WERI-Rb-1 (cell line): ENCODE measurements at regions not wholly inside any gene's neighbourhood (a gene's known extent, or its start where the extent isn't known, plus 50 kb on each side); places are given as distances from the start of the nearest gene placed in this dataset.

Source experiments
- DNase-seq: peaks from one replicate; pipeline ENCODE4 v3.0.0-alpha.2; 2020
- H3K27ac ChIP-seq: fragments of 250-450 bp; sonication (Bioruptor Pico); 2 replicates; pipeline ENCODE4 v1.5.1; 2020; ENCODE audit warnings: mild to moderate bottlenecking, moderate library complexity
- H3K27me3 ChIP-seq: fragments of 250-450 bp; sonication (Bioruptor Pico); 2 replicates; pipeline ENCODE4 v1.5.1; 2021; ENCODE audit warnings: mild to moderate bottlenecking, low read depth, moderate library complexity; ENCODE audit not compliant: insufficient read depth, severe bottlenecking
- H3K36me3 ChIP-seq: fragments of 250-450 bp; sonication (Bioruptor Pico); 2 replicates; pipeline ENCODE4 v1.5.1; 2020; ENCODE audit warnings: mild to moderate bottlenecking, moderate library complexity
- H3K4me3 ChIP-seq: 2 replicates; pipeline ENCODE4 v1.5.1; 2011; ENCODE audit warnings: low read depth, mild to moderate bottlenecking, control low read depth, low read length
- H3K9me3 ChIP-seq: fragments of 250-450 bp; sonication (Bioruptor Pico); 2 replicates; pipeline ENCODE4 v1.5.1; 2021; ENCODE audit warnings: mild to moderate bottlenecking, moderate library complexity; ENCODE audit not compliant: severe bottlenecking
- CTCF ChIP-seq: IDR thresholded peaks from 2 replicates; pipeline ENCODE4 v1.5.1; 2011; ENCODE audit warnings: low read depth, mild to moderate bottlenecking, control low read depth, inconsistent platforms, low read length

GRCh38 chr1:143691971-143692529 is 279.7 kb downstream of the FAM72C start:
- Histone ChIP-seq H3K27ac (no peak overlapping the region), H3K36me3 (no peaks in the 10 kb centered on the region), H3K27me3 (peaks cover 86% of the 10 kb centered on the region), H3K9me3 (no peaks in the 10 kb centered on the region), H3K4me3 (no peak overlapping the region)
- no peak for TF ChIP-seq CTCF
- no peak for DNase-seq

GRCh38 chr1:143691400-143691891 is 280.3 kb downstream of the FAM72C start:
- Histone ChIP-seq H3K9me3 (no peaks in the 10 kb centered on the region), H3K27ac (no peak overlapping the region), H3K4me3 (no peak overlapping the region), H3K36me3 (no peaks in the 10 kb centered on the region), H3K27me3 (peaks cover 85% of the 10 kb centered on the region)
- TF ChIP-seq CTCF: no peak
- DNase-seq: no peak

GRCh38 chr1:143689781-143690180 is 282.0 kb downstream of the FAM72C start:
- no peak for DNase-seq
- Histone ChIP-seq H3K27ac (no peak overlapping the region), H3K27me3 (peaks cover 88% of the 10 kb centered on the region), H3K4me3 (no peak overlapping the region), H3K9me3 (no peaks in the 10 kb centered on the region), H3K36me3 (no peaks in the 10 kb centered on the region)
- no peak for TF ChIP-seq CTCF

- peaks cover 100% of the 10 kb centered on the region for H3K27me3 ChIP-seq
- peaks cover 5% of the 10 kb centered on the region for H3K9me3 ChIP-seq
- H3K4me3 ChIP-seq: no peak overlapping the region
- H3K36me3 ChIP-seq: no peaks in the 10 kb centered on the region
- DNase-seq: no peak
- no peak overlapping the region for H3K27ac ChIP-seq
- TF ChIP-seq CTCF: no peak
Observed at GRCh38 chr1:143680304-143680703, 291.5 kb downstream of the FAM72C start.

- Histone ChIP-seq H3K4me3 (no peak overlapping the region), H3K27ac (no peak overlapping the region), H3K36me3 (no peaks in the 10 kb centered on the region), H3K9me3 (peaks cover 2% of the 10 kb centered on the region), H3K27me3 (peaks cover 81% of the 10 kb centered on the region)
- TF ChIP-seq CTCF: no peak
- DNase-seq: no peak
Observed at GRCh38 chr1:143672983-143673382, 298.8 kb downstream of the FAM72C start.

GRCh38 chr1:143667730-143668129 is 304.1 kb downstream of the FAM72C start:
- no peak for TF ChIP-seq CTCF

More at GRCh38 chr1:143667730-143668129, 304.1 kb downstream of the FAM72C start:
- Histone ChIP-seq H3K9me3 (peaks cover 8% of the 10 kb centered on the region), H3K36me3 (no peaks in the 10 kb centered on the region), H3K4me3 (no peak overlapping the region), H3K27ac (no peak overlapping the region), H3K27me3 (peaks cover 87% of the 10 kb centered on the region)
- no peak for DNase-seq
